ENCODE measurements at regions not wholly inside any gene's neighbourhood (a gene's known extent, or its start where the extent isn't known, plus 50 kb on each side); places are given as distances from the start of the nearest gene placed in this dataset.

- TF ChIP-seq CTCF (IDR thresholded peaks at IDR 0.05): no peak
- no peak for TF ChIP-seq EP300 (IDR thresholded peaks at IDR 0.05)
Measured at GRCh38 chr14:49367696-49368095, 218.5 kb downstream of the RPS29 start.

All from upper lobe of left lung (tissue), 4 donors.